NCI-H1092 treated with DMSO at 0.1 percent for 48 hours (cell line): ENCODE measurements at regions not wholly inside any gene's neighbourhood (a gene's known extent, or its start where the extent isn't known, plus 50 kb on each side); places are given as distances from the start of the nearest gene placed in this dataset.
"Not testable (repeated sequence)": the region's sequence is repeated elsewhere in the genome, so short reads cannot be mapped to it uniquely, and the experiment has no call there.

Experiments used
- DNase-seq: peaks from one replicate; lab custom pipeline; 2025; lab: John Stamatoyannopoulos, UW

DNA sequence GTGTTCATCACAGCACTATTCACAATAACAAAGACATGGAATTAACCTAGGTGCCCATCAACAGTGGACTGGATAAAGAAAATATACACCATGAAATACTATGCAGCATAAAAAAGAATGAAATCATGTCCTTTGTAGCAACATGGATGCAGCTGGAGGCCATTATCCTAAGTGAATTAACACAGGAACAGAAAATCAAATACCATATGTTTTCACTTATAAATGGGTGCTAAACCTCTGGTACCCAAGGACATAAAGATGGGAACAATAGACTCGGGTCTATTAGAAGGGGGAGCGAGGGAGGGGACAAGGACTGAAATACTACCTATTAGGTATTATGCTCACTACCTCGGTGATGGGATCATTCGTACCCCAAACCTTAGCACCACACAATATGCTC, 66.4 kb upstream of the PTPN13 start:
- not testable (repeated sequence) for DNase-seq

GRCh38 chr4:86529436-86529835, 64.7 kb upstream of the PTPN13 start:
- no peak for DNase-seq

DNA sequence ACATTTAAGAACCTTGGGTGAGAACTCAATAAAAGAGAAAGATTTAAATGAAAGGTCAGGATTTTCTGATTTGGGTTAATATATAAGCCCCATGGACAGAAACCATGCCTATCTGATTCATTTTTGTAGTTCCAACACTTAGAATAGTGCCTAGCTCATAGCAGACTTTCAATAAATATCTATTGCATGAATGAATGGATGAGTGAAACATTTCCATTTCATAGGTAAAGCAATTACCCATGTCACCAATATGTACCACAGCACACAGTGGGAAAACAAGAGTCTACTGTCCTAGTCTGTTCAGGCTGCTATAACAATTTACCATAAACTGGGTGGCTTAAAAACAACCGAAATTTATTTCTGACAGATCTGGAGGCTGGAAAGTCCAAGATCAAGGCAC, 63.9 kb upstream of the PTPN13 start:
- DNase-seq, result no peak

GRCh38 chr4:86531440-86531839, 62.7 kb upstream of the PTPN13 start:
- DNase-seq, result no peak

DNA sequence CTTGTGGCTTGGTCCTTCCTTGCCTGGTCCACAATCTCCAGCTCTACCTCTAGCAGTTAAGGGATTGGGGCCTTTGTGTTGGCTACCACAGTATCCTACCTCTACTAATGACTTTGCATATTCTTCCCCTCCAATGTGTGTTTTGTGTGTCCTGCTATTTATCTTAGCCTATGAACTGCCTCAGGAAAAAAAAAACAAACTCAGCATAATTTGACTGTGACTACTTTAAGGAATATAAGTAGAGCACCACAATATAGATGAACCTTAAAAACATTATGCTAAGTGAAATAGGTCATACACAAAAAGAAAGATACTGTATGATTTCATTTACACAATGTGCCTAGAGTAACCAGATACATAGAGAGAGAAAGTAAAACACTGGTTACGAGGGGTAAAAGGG, 61.3 kb upstream of the PTPN13 start:
- no peak for DNase-seq

DNA sequence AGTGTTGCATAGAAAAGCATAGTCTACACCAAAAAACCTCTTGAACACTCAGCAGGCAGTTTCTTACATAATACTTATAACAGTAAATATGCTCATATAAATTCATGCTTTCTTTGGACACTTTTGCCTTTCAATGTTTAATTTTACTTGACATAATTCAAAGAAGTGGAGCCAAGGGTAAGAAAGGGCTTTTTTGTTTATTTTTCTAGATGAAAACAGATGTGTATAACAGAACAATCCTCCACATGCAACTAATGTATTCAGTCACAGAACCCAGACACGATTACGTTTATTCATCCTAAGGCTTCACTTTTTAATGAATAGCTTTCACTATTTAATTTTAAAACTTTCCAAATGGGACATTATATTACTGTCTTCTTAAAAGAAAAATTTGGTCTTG, 58.0 kb upstream of the PTPN13 start:
- no peak for DNase-seq

GRCh38 chr4:86542319-86543027, 51.6 kb upstream of the PTPN13 start:
- DNase-seq, result no peak

- DNase-seq, result no peak
These were observed 51.0 kb upstream of the PTPN13 start for GRCh38 chr4:86543080-86543479.

- DNase-seq, result no peak
These were observed 50.4 kb upstream of the PTPN13 start for GRCh38 chr4:86543560-86544309.

- no peak for DNase-seq
These were observed 49.7 kb upstream of the PTPN13 start for GRCh38 chr4:86544310-86544966.
